GM20000 (cell line): ENCODE measurements at regions not wholly inside any gene's neighbourhood (a gene's known extent, or its start where the extent isn't known, plus 50 kb on each side); places are given as distances from the start of the nearest gene placed in this dataset.

Experiments
- DNase-seq: peaks from one replicate; pipeline ENCODE4 v3.0.0; 2012; ENCODE audit warnings: low spot score
- TF ChIP-seq, protein P1 (sequence below): IDR thresholded peaks from 2 replicates; pipeline ENCODE4 v1.5.1; 2012; ENCODE audit warnings: mild to moderate bottlenecking, control low read depth; ENCODE audit errors: extremely low read depth, missing control alignments

DNA sequence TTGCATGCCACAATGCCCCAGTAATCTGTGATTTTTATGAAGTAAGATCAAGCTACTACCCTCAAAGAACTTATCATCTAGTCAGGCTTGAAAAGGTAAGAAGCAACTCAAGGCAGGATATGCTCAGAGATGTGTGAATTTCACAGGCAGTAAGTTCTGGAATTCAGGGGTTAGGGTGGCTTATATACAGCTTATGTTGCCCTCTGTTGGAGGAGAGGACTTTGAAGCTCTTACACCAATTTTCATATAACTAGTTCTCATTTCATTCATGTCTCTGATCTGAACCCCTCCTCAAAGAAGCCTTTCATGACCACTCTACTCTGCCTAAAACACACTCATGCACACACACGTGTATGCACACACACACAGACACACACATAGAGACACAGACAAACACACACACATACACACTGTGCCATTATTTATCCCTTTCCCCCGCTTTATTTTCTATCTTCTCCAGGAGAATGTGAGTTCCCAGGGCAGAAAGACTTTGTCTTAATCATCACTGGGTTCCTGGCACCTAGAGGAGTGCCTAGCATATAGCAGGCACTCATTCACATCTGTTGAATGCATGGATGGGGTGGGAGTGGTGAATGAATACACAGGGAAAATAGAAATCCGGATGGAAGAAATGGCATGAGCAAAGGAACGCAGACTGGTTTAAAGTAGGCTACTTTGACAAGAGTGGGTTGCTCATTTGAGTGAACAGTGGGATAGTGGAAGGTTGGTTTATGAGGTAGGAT, 220.7 kb upstream of the ZBED5 start:
- TF ChIP-seq, protein P1, sequence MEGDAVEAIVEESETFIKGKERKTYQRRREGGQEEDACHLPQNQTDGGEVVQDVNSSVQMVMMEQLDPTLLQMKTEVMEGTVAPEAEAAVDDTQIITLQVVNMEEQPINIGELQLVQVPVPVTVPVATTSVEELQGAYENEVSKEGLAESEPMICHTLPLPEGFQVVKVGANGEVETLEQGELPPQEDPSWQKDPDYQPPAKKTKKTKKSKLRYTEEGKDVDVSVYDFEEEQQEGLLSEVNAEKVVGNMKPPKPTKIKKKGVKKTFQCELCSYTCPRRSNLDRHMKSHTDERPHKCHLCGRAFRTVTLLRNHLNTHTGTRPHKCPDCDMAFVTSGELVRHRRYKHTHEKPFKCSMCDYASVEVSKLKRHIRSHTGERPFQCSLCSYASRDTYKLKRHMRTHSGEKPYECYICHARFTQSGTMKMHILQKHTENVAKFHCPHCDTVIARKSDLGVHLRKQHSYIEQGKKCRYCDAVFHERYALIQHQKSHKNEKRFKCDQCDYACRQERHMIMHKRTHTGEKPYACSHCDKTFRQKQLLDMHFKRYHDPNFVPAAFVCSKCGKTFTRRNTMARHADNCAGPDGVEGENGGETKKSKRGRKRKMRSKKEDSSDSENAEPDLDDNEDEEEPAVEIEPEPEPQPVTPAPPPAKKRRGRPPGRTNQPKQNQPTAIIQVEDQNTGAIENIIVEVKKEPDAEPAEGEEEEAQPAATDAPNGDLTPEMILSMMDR = no peak
- DNase-seq = no peak

- TF ChIP-seq, protein P1 = no peak
- DNase-seq = no peak
These were observed 220.0 kb upstream of the ZBED5 start for GRCh38 chr11:11077898-11078297.

DNA sequence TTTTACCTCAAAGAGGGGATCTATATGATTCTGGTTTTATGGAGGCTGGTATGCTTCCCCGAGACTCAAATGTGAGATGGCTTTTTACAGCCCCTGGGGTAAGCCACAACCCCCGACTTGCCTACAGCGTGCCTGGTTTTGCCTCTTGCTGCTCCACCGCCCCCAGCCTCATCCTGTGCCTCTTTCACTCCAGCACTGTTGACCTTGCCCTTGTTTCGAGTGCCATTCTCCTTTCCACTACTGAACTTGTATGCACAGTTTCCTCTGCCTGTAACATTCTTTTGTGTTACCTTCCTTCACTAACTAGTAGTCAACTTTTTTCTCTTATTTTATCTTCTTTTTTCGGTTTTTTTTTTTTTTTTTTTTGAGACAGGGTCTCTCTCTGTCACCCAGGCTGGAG, 219.0 kb upstream of the ZBED5 start:
- DNase-seq = no peak
- TF ChIP-seq, protein P1 = no peak

GRCh38 chr11:11076276-11076675, 218.4 kb upstream of the ZBED5 start:
- TF ChIP-seq, protein P1 = no peak
- DNase-seq = no peak

DNA sequence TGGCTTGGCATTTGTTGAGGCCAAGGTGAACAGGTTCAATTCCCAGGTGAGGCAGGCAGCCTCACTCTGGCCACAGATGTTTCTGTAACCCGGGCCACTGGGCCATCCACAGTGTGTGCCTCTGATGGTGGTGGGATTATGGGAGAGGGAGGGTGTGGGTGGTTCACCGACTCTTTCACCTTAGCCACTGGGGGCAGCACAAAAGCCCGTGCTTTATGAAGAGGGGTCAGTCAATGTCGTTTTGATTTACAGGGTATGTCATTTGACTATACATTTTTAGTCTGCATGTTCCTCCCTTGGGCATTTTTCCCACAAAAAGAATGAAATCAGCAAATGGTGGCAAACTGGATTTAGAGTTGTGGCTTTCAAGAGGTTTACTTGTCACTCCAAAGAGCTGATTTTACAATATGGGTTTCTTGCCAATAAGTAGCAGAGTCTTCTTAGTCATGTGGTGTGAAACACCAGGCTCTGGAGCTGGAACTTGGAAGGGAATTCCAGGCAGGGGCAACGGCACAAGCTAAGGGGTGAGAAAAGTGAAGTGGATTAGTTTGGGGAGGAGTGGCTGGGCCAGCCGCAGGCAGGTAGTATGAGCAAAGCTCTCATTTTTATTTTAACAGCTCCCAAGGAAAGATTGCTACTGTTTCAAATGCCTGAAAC, 217.8 kb upstream of the ZBED5 start:
- TF ChIP-seq, protein P1 = no peak
- DNase-seq = no peak

GRCh38 chr11:11074686-11075335, 217.0 kb upstream of the ZBED5 start:
- TF ChIP-seq, protein P1 = no peak
- DNase-seq = no peak

DNA sequence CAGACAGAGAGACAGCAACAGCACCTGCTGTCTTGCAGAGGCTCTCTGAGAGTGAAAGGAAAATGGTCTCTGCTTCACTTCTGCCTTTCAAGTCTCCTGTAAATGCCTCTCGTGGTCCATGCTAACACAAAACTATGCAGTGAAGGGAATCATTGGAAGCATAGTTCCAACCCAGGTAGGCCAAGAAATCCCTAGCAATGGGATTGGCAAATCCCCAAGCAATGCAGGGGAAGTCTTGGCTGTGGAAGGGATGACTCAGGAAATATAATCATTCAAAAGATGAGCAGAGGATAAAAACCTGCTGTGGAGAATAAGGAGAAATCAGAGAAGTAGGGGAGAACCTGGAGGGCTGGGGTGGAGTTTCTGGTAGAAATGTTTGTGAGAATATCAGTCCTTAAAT, 216.1 kb upstream of the ZBED5 start:
- no peak for DNase-seq
- TF ChIP-seq, protein P1 = no peak
